ENCODE measurements at regions not wholly inside any gene's neighbourhood (a gene's known extent, or its start where the extent isn't known, plus 50 kb on each side); places are given as distances from the start of the nearest gene placed in this dataset.

- H3K27ac ChIP-seq (ENCODE audit: low read depth, low read length) = no peak overlapping the region
- no peak overlapping the region for H3K14ac ChIP-seq (ENCODE audit: low read length)
- peaks cover 1% of the 10 kb centered on the region for H3K9me3 ChIP-seq (ENCODE audit: insufficient read depth, low read depth, low read length)
- H3K79me1 ChIP-seq (ENCODE audit: low read length) = peaks cover 7% of the 10 kb centered on the region
- no peak for DNase-seq
- H2BK120ac ChIP-seq (ENCODE audit: insufficient read depth, low read length, poor library complexity) = no peak overlapping the region
- no peak overlapping the region for H3K23ac ChIP-seq (ENCODE audit: low read length)
- H3K4ac ChIP-seq (ENCODE audit: low read depth, low read length) = no peak overlapping the region
- H4K91ac ChIP-seq (ENCODE audit: low read depth, low read length) = no peak overlapping the region
- no peak overlapping the region for H3K4me2 ChIP-seq (ENCODE audit: low read length)
- no peak overlapping the region for H3K18ac ChIP-seq (ENCODE audit: low read length)
- no peak overlapping the region for H2BK5ac ChIP-seq (ENCODE audit: low read depth, low read length, poor library complexity)
- no peak overlapping the region for H2AFZ ChIP-seq (ENCODE audit: insufficient read depth, low read length, poor library complexity)
- no peaks in the 10 kb centered on the region for H3K27me3 ChIP-seq (ENCODE audit: insufficient read depth, low read length)
- H2BK12ac ChIP-seq (ENCODE audit: low read length) = no peak overlapping the region
- no peaks in the 10 kb centered on the region for H3K79me2 ChIP-seq (ENCODE audit: control insufficient read depth, insufficient read depth, low read length, poor library complexity)
- no peak overlapping the region for H3K4me3 ChIP-seq (ENCODE audit: low read depth, low read length)
- peaks cover 7 to 11% of the 10 kb centered on the region in 2 experiments for H3K4me1 ChIP-seq (ENCODE audit: control insufficient read depth in 1 of 2, insufficient read depth in 2 of 2, low read length in 2 of 2)
- no peak overlapping the region for H4K12ac ChIP-seq (ENCODE audit: low read depth, low read length)
- H4K8ac ChIP-seq (ENCODE audit: low read depth, low read length) = no peak overlapping the region
- no peak overlapping the region for H2AK5ac ChIP-seq (ENCODE audit: low read length)
- no CpG with 5 or more reads among the region's 21 CpGs for WGBS (ENCODE audit: extremely low coverage, insufficient coverage, insufficient read length)
- no peak overlapping the region for H3K9ac ChIP-seq (ENCODE audit: low read length)
- no peaks in the 10 kb centered on the region for H3K36me3 ChIP-seq (ENCODE audit: control insufficient read depth in 1 of 2, insufficient read depth in 2 of 2, low read length in 2 of 2)
Measured at GRCh38 chr6:168371981-168372711, 52.6 kb upstream of the DACT2 start.

- Histone ChIP-seq H2AK5ac (ENCODE audit: low read length) (no peak overlapping the region), H3K79me2 (ENCODE audit: control insufficient read depth, insufficient read depth, low read length, poor library complexity) (no peaks in the 10 kb centered on the region), H3K36me3 (ENCODE audit: control insufficient read depth in 1 of 2, insufficient read depth in 2 of 2, low read length in 2 of 2) (no peaks in the 10 kb centered on the region), H3K4me3 (ENCODE audit: low read depth, low read length) (no peak overlapping the region), H3K4ac (ENCODE audit: low read depth, low read length) (no peak overlapping the region), H4K91ac (ENCODE audit: low read depth, low read length) (no peak overlapping the region), H2BK12ac (ENCODE audit: low read length) (no peak overlapping the region), H4K8ac (ENCODE audit: low read depth, low read length) (no peak overlapping the region), H4K12ac (ENCODE audit: low read depth, low read length) (no peak overlapping the region), H2AFZ (ENCODE audit: insufficient read depth, low read length, poor library complexity) (no peak overlapping the region), H3K4me1 (ENCODE audit: control insufficient read depth in 1 of 2, insufficient read depth in 2 of 2, low read length in 2 of 2) (peaks cover 5 to 7% of the 10 kb centered on the region in 2 experiments), H3K9me3 (ENCODE audit: insufficient read depth, low read depth, low read length) (no peaks in the 10 kb centered on the region), H3K9ac (ENCODE audit: low read length) (no peak overlapping the region), H3K14ac (ENCODE audit: low read length) (no peak overlapping the region), H3K4me2 (ENCODE audit: low read length) (no peak overlapping the region), H3K23ac (ENCODE audit: low read length) (no peak overlapping the region), H3K79me1 (ENCODE audit: low read length) (peaks cover 7% of the 10 kb centered on the region), H3K27me3 (ENCODE audit: insufficient read depth, low read length) (no peaks in the 10 kb centered on the region), H3K18ac (ENCODE audit: low read length) (no peak overlapping the region), H2BK120ac (ENCODE audit: insufficient read depth, low read length, poor library complexity) (no peak overlapping the region), H2BK5ac (ENCODE audit: low read depth, low read length, poor library complexity) (no peak overlapping the region), H3K27ac (ENCODE audit: low read depth, low read length) (no peak overlapping the region)
- no CpG with 5 or more reads among the region's 16 CpGs for WGBS (ENCODE audit: extremely low coverage, insufficient coverage, insufficient read length)
- DNase-seq = no peak
Measured at GRCh38 chr6:168372889-168373288, 53.3 kb upstream of the DACT2 start.

- WGBS (ENCODE audit: extremely low coverage, insufficient coverage, insufficient read length) = no CpG with 5 or more reads among the region's 7 CpGs
- no peak overlapping the region for H4K91ac ChIP-seq (ENCODE audit: low read depth, low read length)
- no peak overlapping the region for H2AK5ac ChIP-seq (ENCODE audit: low read length)
- H3K36me3 ChIP-seq (ENCODE audit: control insufficient read depth in 1 of 2, insufficient read depth in 2 of 2, low read length in 2 of 2) = no peaks in the 10 kb centered on the region
- H2BK5ac ChIP-seq (ENCODE audit: low read depth, low read length, poor library complexity) = no peak overlapping the region
- no peak overlapping the region for H3K14ac ChIP-seq (ENCODE audit: low read length)
- peaks cover 3% of the 10 kb centered on the region for H3K9me3 ChIP-seq (ENCODE audit: insufficient read depth, low read depth, low read length)
- no peak overlapping the region for H3K27ac ChIP-seq (ENCODE audit: low read depth, low read length)
- H4K8ac ChIP-seq (ENCODE audit: low read depth, low read length) = no peak overlapping the region
- H3K18ac ChIP-seq (ENCODE audit: low read length) = no peak overlapping the region
- no peak overlapping the region for H4K12ac ChIP-seq (ENCODE audit: low read depth, low read length)
- no peaks in the 10 kb centered on the region for H3K79me2 ChIP-seq (ENCODE audit: control insufficient read depth, insufficient read depth, low read length, poor library complexity)
- no peak overlapping the region for H2BK12ac ChIP-seq (ENCODE audit: low read length)
- peaks cover 5 to 6% of the 10 kb centered on the region in 2 experiments for H3K4me1 ChIP-seq (ENCODE audit: control insufficient read depth in 1 of 2, insufficient read depth in 2 of 2, low read length in 2 of 2)
- no peak overlapping the region for H2BK120ac ChIP-seq (ENCODE audit: insufficient read depth, low read length, poor library complexity)
- no peak overlapping the region for H3K4me3 ChIP-seq (ENCODE audit: low read depth, low read length)
- no peaks in the 10 kb centered on the region for H3K27me3 ChIP-seq (ENCODE audit: insufficient read depth, low read length)
- no peak overlapping the region for H3K4me2 ChIP-seq (ENCODE audit: low read length)
- H3K23ac ChIP-seq (ENCODE audit: low read length) = no peak overlapping the region
- peaks cover 7% of the 10 kb centered on the region for H3K79me1 ChIP-seq (ENCODE audit: low read length)
- H3K4ac ChIP-seq (ENCODE audit: low read depth, low read length) = no peak overlapping the region
- no peak overlapping the region for H2AFZ ChIP-seq (ENCODE audit: insufficient read depth, low read length, poor library complexity)
- H3K9ac ChIP-seq (ENCODE audit: low read length) = no peak overlapping the region
- DNase-seq = no peak
Measured at GRCh38 chr6:168373389-168373788, 53.8 kb upstream of the DACT2 start.

GRCh38 chr6:168374051-168374502, 54.5 kb upstream of the DACT2 start:
- Histone ChIP-seq H3K79me2 (ENCODE audit: control insufficient read depth, insufficient read depth, low read length, poor library complexity) (no peaks in the 10 kb centered on the region), H3K4ac (ENCODE audit: low read depth, low read length) (no peak overlapping the region), H3K9ac (ENCODE audit: low read length) (no peak overlapping the region), H3K9me3 (ENCODE audit: insufficient read depth, low read depth, low read length) (peaks cover 9% of the 10 kb centered on the region), H3K27ac (ENCODE audit: low read depth, low read length) (no peak overlapping the region), H2AK5ac (ENCODE audit: low read length) (no peak overlapping the region), H3K4me3 (ENCODE audit: low read depth, low read length) (no peak overlapping the region), H2BK12ac (ENCODE audit: low read length) (no peak overlapping the region), H4K8ac (ENCODE audit: low read depth, low read length) (no peak overlapping the region), H3K27me3 (ENCODE audit: insufficient read depth, low read length) (no peaks in the 10 kb centered on the region), H2BK5ac (ENCODE audit: low read depth, low read length, poor library complexity) (no peak overlapping the region), H3K79me1 (ENCODE audit: low read length) (peaks cover 3% of the 10 kb centered on the region), H3K4me2 (ENCODE audit: low read length) (no peak overlapping the region), H2AFZ (ENCODE audit: insufficient read depth, low read length, poor library complexity) (no peak overlapping the region), H4K12ac (ENCODE audit: low read depth, low read length) (no peak overlapping the region), H3K14ac (ENCODE audit: low read length) (no peak overlapping the region), H2BK120ac (ENCODE audit: insufficient read depth, low read length, poor library complexity) (no peak overlapping the region), H3K4me1 (ENCODE audit: control insufficient read depth in 1 of 2, insufficient read depth in 2 of 2, low read length in 2 of 2) (peaks cover 0 to 1% of the 10 kb centered on the region in 2 experiments), H3K36me3 (ENCODE audit: control insufficient read depth in 1 of 2, insufficient read depth in 2 of 2, low read length in 2 of 2) (no peaks in the 10 kb centered on the region), H3K23ac (ENCODE audit: low read length) (no peak overlapping the region), H3K18ac (ENCODE audit: low read length) (no peak overlapping the region), H4K91ac (ENCODE audit: low read depth, low read length) (no peak overlapping the region)
- no peak for DNase-seq
- no CpG with 5 or more reads among the region's 13 CpGs for WGBS (ENCODE audit: extremely low coverage, insufficient coverage, insufficient read length)
